Liver (tissue), 3 donors: ENCODE measurements at regions not wholly inside any gene's neighbourhood (a gene's known extent, or its start where the extent isn't known, plus 50 kb on each side); places are given as distances from the start of the nearest gene placed in this dataset.

Experiments used
- GABPA ChIP-seq, 2 donors: IDR thresholded peaks in 1 of 2; conservative IDR thresholded peaks in 1 of 2; 2 replicates each; pipeline ENCODE4 v1.6.1; 2016; ENCODE audit warnings: antibody characterized with exemption in 2 of 2, mild to moderate bottlenecking in 1 of 2, moderate library complexity in 1 of 2
- JUND ChIP-seq, 2 donors: IDR thresholded peaks; 2 replicates each; pipeline ENCODE4 v1.6.1; 2016; ENCODE audit warnings: antibody characterized with exemption in 2 of 2
- YY1 ChIP-seq: IDR thresholded peaks from 2 replicates; pipeline ENCODE4 v1.6.1; 2016; ENCODE audit warnings: antibody characterized with exemption, mild to moderate bottlenecking
- TF ChIP-seq, protein P1 (sequence below): IDR thresholded peaks from 2 replicates; pipeline ENCODE4 v1.6.1; 2016; ENCODE audit warnings: antibody characterized with exemption, mild to moderate bottlenecking
- TF ChIP-seq, protein P2 (sequence below): fragments of 150-350 bp; IDR thresholded peaks from 2 replicates; pipeline ENCODE4 v1.5.1; 2017; ENCODE audit warnings: improper control_type of control experiment, low read depth, low read length; ENCODE audit not compliant: missing input control
- donor health status: healthy.
- donor health status: healthy.

DNA sequence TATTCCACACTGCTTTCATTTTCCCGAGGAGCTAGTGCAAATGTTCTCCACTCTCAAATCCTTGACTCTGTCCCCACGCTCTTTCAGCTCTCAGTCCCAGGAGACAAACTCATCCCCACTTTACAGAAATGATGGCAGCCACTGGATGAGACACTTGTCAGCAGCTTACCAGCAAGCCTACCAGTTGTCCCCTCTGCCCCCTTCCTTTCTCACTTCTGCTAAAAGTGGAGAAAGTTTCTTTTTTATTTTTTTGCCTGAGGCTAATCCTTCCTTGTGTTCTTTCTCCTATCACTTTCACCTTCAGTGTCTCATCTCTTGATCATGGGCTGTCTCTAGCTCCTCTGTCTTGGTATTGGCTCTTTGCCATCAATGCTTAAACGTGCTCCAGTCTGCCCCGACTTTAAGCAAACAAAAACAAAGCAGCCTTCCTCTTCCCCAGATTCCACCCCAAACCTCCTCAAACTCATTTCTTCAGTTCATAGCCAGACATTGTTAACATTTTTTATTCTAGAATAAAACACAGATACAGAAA is 64.5 kb downstream of the TTC32 start:
- TF ChIP-seq, protein P1, sequence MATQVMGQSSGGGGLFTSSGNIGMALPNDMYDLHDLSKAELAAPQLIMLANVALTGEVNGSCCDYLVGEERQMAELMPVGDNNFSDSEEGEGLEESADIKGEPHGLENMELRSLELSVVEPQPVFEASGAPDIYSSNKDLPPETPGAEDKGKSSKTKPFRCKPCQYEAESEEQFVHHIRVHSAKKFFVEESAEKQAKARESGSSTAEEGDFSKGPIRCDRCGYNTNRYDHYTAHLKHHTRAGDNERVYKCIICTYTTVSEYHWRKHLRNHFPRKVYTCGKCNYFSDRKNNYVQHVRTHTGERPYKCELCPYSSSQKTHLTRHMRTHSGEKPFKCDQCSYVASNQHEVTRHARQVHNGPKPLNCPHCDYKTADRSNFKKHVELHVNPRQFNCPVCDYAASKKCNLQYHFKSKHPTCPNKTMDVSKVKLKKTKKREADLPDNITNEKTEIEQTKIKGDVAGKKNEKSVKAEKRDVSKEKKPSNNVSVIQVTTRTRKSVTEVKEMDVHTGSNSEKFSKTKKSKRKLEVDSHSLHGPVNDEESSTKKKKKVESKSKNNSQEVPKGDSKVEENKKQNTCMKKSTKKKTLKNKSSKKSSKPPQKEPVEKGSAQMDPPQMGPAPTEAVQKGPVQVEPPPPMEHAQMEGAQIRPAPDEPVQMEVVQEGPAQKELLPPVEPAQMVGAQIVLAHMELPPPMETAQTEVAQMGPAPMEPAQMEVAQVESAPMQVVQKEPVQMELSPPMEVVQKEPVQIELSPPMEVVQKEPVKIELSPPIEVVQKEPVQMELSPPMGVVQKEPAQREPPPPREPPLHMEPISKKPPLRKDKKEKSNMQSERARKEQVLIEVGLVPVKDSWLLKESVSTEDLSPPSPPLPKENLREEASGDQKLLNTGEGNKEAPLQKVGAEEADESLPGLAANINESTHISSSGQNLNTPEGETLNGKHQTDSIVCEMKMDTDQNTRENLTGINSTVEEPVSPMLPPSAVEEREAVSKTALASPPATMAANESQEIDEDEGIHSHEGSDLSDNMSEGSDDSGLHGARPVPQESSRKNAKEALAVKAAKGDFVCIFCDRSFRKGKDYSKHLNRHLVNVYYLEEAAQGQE: no peak
- TF ChIP-seq YY1 (no peak), JUND (IDR thresholded peaks at IDR 0.05) (no peak), GABPA (IDR thresholded peaks at IDR 0.05 in 1 of 2, conservative IDR thresholded peaks at IDR 0.05 in 1 of 2) (no peak)
- TF ChIP-seq, protein P2, sequence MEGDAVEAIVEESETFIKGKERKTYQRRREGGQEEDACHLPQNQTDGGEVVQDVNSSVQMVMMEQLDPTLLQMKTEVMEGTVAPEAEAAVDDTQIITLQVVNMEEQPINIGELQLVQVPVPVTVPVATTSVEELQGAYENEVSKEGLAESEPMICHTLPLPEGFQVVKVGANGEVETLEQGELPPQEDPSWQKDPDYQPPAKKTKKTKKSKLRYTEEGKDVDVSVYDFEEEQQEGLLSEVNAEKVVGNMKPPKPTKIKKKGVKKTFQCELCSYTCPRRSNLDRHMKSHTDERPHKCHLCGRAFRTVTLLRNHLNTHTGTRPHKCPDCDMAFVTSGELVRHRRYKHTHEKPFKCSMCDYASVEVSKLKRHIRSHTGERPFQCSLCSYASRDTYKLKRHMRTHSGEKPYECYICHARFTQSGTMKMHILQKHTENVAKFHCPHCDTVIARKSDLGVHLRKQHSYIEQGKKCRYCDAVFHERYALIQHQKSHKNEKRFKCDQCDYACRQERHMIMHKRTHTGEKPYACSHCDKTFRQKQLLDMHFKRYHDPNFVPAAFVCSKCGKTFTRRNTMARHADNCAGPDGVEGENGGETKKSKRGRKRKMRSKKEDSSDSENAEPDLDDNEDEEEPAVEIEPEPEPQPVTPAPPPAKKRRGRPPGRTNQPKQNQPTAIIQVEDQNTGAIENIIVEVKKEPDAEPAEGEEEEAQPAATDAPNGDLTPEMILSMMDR: no peak
